HG03097 (cell line): ENCODE measurements at regions not wholly inside any gene's neighbourhood (a gene's known extent, or its start where the extent isn't known, plus 50 kb on each side); places are given as distances from the start of the nearest gene placed in this dataset.
"Not testable (repeated sequence)": the region's sequence is repeated elsewhere in the genome, so short reads cannot be mapped to it uniquely, and the experiment has no call there.

Experiments
- ATAC-seq: cut with Tn5 transposase; IDR thresholded peaks from one replicate; pipeline ENCODE4 v1.9.1; 2021; ENCODE audit not compliant: unreplicated experiment, low FRiP score

GRCh38 chr4:28427306-28428085, 1566.9 kb downstream of the STIM2 start:
- no peak for ATAC-seq

- no peak for ATAC-seq
Observed at GRCh38 chr4:28432348-28433025, 1571.8 kb downstream of the STIM2 start.

- no peak for ATAC-seq
Observed at GRCh38 chr4:28435314-28435713, 1574.7 kb downstream of the STIM2 start.

- ATAC-seq, result no peak
Observed at GRCh38 chr4:28436191-28437080, 1575.8 kb downstream of the STIM2 start.

- no peak for ATAC-seq
Observed at GRCh38 chr4:28443371-28443770, 1582.7 kb downstream of the STIM2 start.

GRCh38 chr4:28443801-28444412, 1583.3 kb downstream of the STIM2 start:
- no peak for ATAC-seq

GRCh38 chr4:28444886-28445496, 1584.3 kb downstream of the STIM2 start:
- ATAC-seq, result no peak

- ATAC-seq, result no peak
Observed at GRCh38 chr4:28449085-28449484, 1588.4 kb downstream of the STIM2 start.

- no peak for ATAC-seq
Observed at GRCh38 chr4:28451346-28451745, 1590.7 kb downstream of the STIM2 start.

GRCh38 chr4:28462766-28463700, 1602.4 kb downstream of the STIM2 start:
- ATAC-seq, result no peak

GRCh38 chr4:28464823-28465222, 1604.2 kb downstream of the STIM2 start:
- no peak for ATAC-seq

GRCh38 chr4:28466886-28467285, 1606.2 kb downstream of the STIM2 start:
- not testable (repeated sequence) for ATAC-seq

- ATAC-seq, result no peak
Observed at GRCh38 chr4:28469387-28469786, 1608.7 kb downstream of the STIM2 start.

GRCh38 chr4:28469886-28470285, 1609.2 kb downstream of the STIM2 start:
- no peak for ATAC-seq

- ATAC-seq, result no peak
Observed at GRCh38 chr4:28475381-28475780, 1614.7 kb downstream of the STIM2 start.

GRCh38 chr4:28479666-28480065, 1619.0 kb downstream of the STIM2 start:
- no peak for ATAC-seq

GRCh38 chr4:28481565-28481964, 1620.9 kb downstream of the STIM2 start:
- no peak for ATAC-seq

GRCh38 chr4:28482580-28483270, 1622.1 kb downstream of the STIM2 start:
- ATAC-seq, result no peak

GRCh38 chr4:28488021-28488420, 1627.4 kb downstream of the STIM2 start:
- no peak for ATAC-seq
